ENCODE measurements at regions not wholly inside any gene's neighbourhood (a gene's known extent, or its start where the extent isn't known, plus 50 kb on each side); places are given as distances from the start of the nearest gene placed in this dataset.

- DNase-seq (ENCODE audit: low read depth), result no peak
- H3K4me3 ChIP-seq (ENCODE audit: low read depth, low read length), result no peak overlapping the region
- no peak for TF ChIP-seq CTCF (IDR thresholded peaks at IDR 0.05; ENCODE audit: insufficient read depth, low read depth, low read length)
Observed at GRCh38 chr9:19618816-19619215, 170.0 kb downstream of the SLC24A2 start.

- H3K4me3 ChIP-seq (ENCODE audit: low read depth, low read length), result no peak overlapping the region
- no peak for TF ChIP-seq CTCF (IDR thresholded peaks at IDR 0.05; ENCODE audit: insufficient read depth, low read depth, low read length)
- DNase-seq (ENCODE audit: low read depth), result no peak
Observed at GRCh38 chr9:19615036-19615624, 173.7 kb downstream of the SLC24A2 start.

GRCh38 chr9:19614294-19614693, 174.5 kb downstream of the SLC24A2 start:
- no peak for TF ChIP-seq CTCF (IDR thresholded peaks at IDR 0.05; ENCODE audit: insufficient read depth, low read depth, low read length)
- DNase-seq (ENCODE audit: low read depth), result no peak
- H3K4me3 ChIP-seq (ENCODE audit: low read depth, low read length), result no peak overlapping the region

- TF ChIP-seq CTCF (IDR thresholded peaks at IDR 0.05; ENCODE audit: insufficient read depth, low read depth, low read length), result no peak
- DNase-seq (ENCODE audit: low read depth), result no peak
- no peak overlapping the region for H3K4me3 ChIP-seq (ENCODE audit: low read depth, low read length)
Observed at GRCh38 chr9:19600538-19600937, 188.3 kb downstream of the SLC24A2 start.

- no peak for TF ChIP-seq CTCF (IDR thresholded peaks at IDR 0.05; ENCODE audit: insufficient read depth, low read depth, low read length)
- H3K4me3 ChIP-seq (ENCODE audit: low read depth, low read length), result no peak overlapping the region
- DNase-seq (ENCODE audit: low read depth), result no peak
Observed at GRCh38 chr9:19598722-19599121, 189.9 kb downstream of the ACER2 start.

- no peak for TF ChIP-seq CTCF (IDR thresholded peaks at IDR 0.05; ENCODE audit: insufficient read depth, low read depth, low read length)
- DNase-seq (ENCODE audit: low read depth), result no peak
Observed at GRCh38 chr9:19597176-19597575, 188.4 kb downstream of the ACER2 start.

GRCh38 chr9:19595003-19595402, 186.2 kb downstream of the ACER2 start:
- no peak for TF ChIP-seq CTCF (IDR thresholded peaks at IDR 0.05; ENCODE audit: insufficient read depth, low read depth, low read length)
- H3K4me3 ChIP-seq (ENCODE audit: low read depth, low read length), result no peak overlapping the region
- DNase-seq (ENCODE audit: low read depth), result no peak

More at GRCh38 chr9:19597176-19597575, 188.4 kb downstream of the ACER2 start:
- no peak overlapping the region for H3K4me3 ChIP-seq (ENCODE audit: low read depth, low read length)

All from fibroblast of villous mesenchyme (primary cell).